CD4-positive, alpha-beta T cell treated with Interleukin-15 for 4 hours (primary cell): ENCODE measurements at regions not wholly inside any gene's neighbourhood (a gene's known extent, or its start where the extent isn't known, plus 50 kb on each side); places are given as distances from the start of the nearest gene placed in this dataset.

Experiments used
- DNase-seq: peaks from one replicate; pipeline ENCODE4 v3.0.0-alpha.2; 2020; ENCODE audit warnings: low spot score

- DNase-seq = peak; percentile 50
Observed at GRCh38 chr11:112588252-112588694, 327.6 kb upstream of the PLET1 start.

GRCh38 chr11:112589155-112589554 lies 328.5 kb upstream of the PLET1 start:
- DNase-seq = no peak

DNA sequence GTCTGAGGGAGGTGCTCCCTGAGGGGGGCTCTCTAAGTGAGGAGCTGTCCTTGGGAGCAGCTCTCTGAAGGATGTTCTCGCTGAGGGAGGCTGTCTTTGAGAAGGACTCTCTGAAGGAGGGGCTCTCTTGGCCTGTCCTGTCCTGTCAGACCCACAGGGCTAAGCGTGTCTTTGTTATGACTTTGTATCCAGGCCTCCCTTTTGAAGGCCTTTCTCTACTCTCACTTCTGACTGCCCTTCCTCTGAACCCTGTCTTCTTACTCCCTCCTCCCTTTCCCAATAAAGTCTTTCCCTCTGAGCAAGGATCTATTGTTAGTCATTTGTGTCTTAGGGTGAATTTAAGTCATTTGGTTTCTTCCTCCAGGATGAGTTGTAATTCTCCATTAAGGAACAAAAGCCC lies 330.1 kb upstream of the PLET1 start:
- no peak for DNase-seq

- no peak for DNase-seq
Observed at GRCh38 chr11:112593440-112593839, 332.8 kb upstream of the PLET1 start.

- DNase-seq = no peak
Observed at GRCh38 chr11:112596324-112596723, 335.7 kb upstream of the PLET1 start.

- no peak for DNase-seq
Observed at GRCh38 chr11:112597286-112597790, 336.7 kb upstream of the PLET1 start.

DNA sequence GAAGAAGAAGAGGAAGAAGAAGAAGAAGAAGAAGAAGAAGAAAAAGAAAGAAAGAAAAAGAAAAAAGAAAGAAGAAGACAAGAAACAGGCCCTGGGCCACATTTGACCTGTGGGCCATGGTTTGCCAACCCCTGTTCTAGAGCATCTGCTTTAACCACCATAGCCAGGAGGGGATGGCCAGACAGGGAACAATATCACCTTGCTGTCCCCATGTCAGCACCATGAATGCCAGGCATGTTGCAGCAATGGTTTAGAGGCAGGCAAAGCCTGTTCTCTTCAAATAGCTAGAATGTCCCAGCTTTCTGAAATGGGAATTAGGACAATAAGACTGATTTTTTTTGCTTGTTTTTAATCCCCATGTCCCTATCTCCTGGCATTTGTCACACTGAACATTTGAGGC lies 338.6 kb upstream of the PLET1 start:
- DNase-seq = no peak

GRCh38 chr11:112599856-112600533 lies 339.3 kb upstream of the PLET1 start:
- no peak for DNase-seq

GRCh38 chr11:112605093-112605666 lies 344.5 kb upstream of the PLET1 start:
- no peak for DNase-seq

DNA sequence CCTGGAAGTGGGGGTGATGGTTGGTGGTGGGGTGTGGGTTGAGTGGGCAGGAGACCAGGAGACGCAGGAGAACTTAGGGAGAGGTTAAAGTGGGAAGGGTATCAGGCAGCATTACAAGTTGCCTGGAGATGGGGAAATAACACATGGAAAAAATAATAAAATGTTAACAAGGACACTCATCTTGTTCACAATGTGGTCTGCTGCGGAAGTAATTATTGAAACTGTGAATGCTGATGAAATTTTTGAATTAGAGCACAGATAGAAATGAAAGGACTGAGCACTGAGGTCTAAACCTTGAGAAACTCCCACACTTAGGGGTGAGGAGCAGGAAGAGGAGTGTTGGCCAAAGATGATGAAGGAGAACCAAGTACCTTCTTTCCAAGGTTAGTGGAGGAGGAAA lies 346.0 kb upstream of the PLET1 start:
- no peak for DNase-seq

- no peak for DNase-seq
Observed at GRCh38 chr11:112608509-112608908, 347.8 kb upstream of the PLET1 start.

- DNase-seq = no peak
Observed at GRCh38 chr11:112610494-112610893, 349.8 kb upstream of the PLET1 start.

GRCh38 chr11:112610996-112611750 lies 350.0 kb upstream of the NCAM1 start:
- DNase-seq = no peak

GRCh38 chr11:112611771-112612170 lies 349.4 kb upstream of the NCAM1 start:
- DNase-seq = no peak

- no peak for DNase-seq
Observed at GRCh38 chr11:112612250-112612849, 348.9 kb upstream of the NCAM1 start.

- no peak for DNase-seq
Observed at GRCh38 chr11:112613051-112613972, 347.9 kb upstream of the NCAM1 start.

GRCh38 chr11:112614605-112615004 lies 346.6 kb upstream of the NCAM1 start:
- DNase-seq = no peak

DNA sequence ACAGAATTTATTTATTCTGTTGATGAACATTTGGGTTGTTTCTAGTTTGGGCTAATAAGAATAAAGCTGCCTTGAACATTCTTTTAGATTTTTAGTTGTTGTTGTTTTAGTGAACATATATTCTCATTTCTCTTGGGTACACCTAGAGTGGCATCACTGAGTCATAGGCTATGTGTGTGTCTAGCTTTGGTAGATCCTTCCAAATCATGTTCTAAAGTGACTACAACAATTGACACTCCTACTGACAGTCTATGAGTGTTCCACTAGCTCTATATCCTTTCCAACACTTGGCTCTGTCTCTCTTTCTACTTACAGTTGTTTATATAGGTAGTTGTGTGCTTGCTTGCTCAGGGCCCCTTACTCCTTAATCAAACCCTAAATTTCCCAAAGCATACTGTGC lies 346.0 kb upstream of the NCAM1 start:
- DNase-seq = no peak

GRCh38 chr11:112615891-112616290 lies 345.3 kb upstream of the NCAM1 start:
- DNase-seq = no peak

GRCh38 chr11:112616327-112617097 lies 344.7 kb upstream of the NCAM1 start:
- DNase-seq = no peak

DNA sequence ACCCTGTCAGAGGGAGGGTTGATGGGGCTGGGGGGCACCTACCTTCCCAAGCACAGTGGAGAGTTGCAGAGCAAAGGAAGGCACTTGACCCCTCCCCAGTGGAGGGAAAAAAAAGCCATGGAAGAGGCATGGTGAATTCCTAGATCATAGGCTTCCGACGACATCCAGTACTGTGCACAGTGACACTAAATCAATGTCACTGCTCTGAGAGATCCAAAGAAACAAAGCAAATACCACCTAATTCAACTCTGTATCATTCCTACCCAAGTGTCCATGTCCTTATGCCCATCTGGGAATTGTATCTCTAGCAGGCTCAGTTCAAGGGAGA lies 344.2 kb upstream of the NCAM1 start:
- no peak for DNase-seq
